Thyroid gland (tissue), 4 donors: ENCODE measurements at regions not wholly inside any gene's neighbourhood (a gene's known extent, or its start where the extent isn't known, plus 50 kb on each side); places are given as distances from the start of the nearest gene placed in this dataset.

Experiments used
- CTCF ChIP-seq, 6 experiments: fragments of 200-600 bp in 3 of 6; fragments of 450-650 bp in 3 of 6; sonication (generic) in 3 of 6; IDR thresholded peaks; one replicate each; pipeline ENCODE4 v1.5.1; 2016 to 2019; ENCODE audit warnings: antibody characterized with exemption in 6 of 6, mild to moderate bottlenecking in 2 of 6, inconsistent platforms in 1 of 6, moderate library complexity in 1 of 6
- POLR2A ChIP-seq, 2 donors: fragments of 450-650 bp; IDR thresholded peaks; one replicate each; pipeline ENCODE4 v1.6.1; 2017; ENCODE audit warnings: antibody characterized with exemption in 2 of 2, mild to moderate bottlenecking in 2 of 2, moderate library complexity in 1 of 2

DNA sequence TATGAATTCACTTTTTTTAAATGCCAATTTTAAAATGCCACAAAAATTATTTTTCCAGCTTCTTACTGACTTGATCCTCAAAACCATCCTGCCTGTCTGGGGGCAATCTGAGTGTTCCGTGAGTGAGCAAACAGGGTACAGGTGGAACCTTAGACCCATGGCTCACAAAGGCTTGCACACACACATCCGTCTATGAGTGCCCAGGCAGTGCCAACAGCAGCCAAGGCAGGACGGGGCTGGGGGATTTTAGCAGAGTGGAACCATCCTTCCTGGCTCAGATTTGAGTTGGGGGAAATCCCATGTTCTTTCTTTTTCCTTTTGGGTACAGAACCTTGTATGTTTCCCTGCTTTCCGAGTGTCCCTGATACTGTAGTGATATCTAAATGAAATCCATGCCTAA lies 377.7 kb upstream of the MGMT start:
- no peak for TF ChIP-seq POLR2A (IDR thresholded peaks at IDR 0.05)
- no peak for TF ChIP-seq CTCF (IDR thresholded peaks at IDR 0.05)
